Loucy (cell line): ENCODE measurements at regions not wholly inside any gene's neighbourhood (a gene's known extent, or its start where the extent isn't known, plus 50 kb on each side); places are given as distances from the start of the nearest gene placed in this dataset.

Experiments
- H2AFZ ChIP-seq: fragments of 200-600 bp; sonication (generic); 2 replicates; pipeline ENCODE4 v1.6.0; 2016; ENCODE audit warnings: antibody characterized with exemption, mild to moderate bottlenecking, low read length, moderate library complexity
- H3F3A ChIP-seq: fragments of 200-600 bp; 2 replicates; pipeline ENCODE4 v1.6.0; 2016; ENCODE audit warnings: antibody characterized with exemption, low read depth, mild to moderate bottlenecking
- H3K27me3 ChIP-seq: fragments of 200-600 bp; sonication (generic); 2 replicates; pipeline ENCODE4 v1.6.1; 2014; ENCODE audit warnings: low read length, mild to moderate bottlenecking; ENCODE audit not compliant: insufficient read depth, poor library complexity, severe bottlenecking
- H3K36me3 ChIP-seq: fragments of 200-600 bp; sonication (generic); 2 replicates; pipeline ENCODE4 v1.6.1; 2016; ENCODE audit warnings: low read length; ENCODE audit not compliant: insufficient read depth
- H3K4me1 ChIP-seq: fragments of 200-600 bp; sonication (generic); 2 replicates; pipeline ENCODE4 v1.5.1; 2014; ENCODE audit warnings: low read length, mild to moderate bottlenecking; ENCODE audit not compliant: insufficient read depth, poor library complexity, severe bottlenecking
- H3K4me2 ChIP-seq: fragments of 200-600 bp; sonication (generic); 2 replicates; pipeline ENCODE4 v1.6.0; 2014; ENCODE audit warnings: antibody characterized with exemption, low read length, low read depth, mild to moderate bottlenecking; ENCODE audit not compliant: poor library complexity, severe bottlenecking
- H3K4me3 ChIP-seq: fragments of 200-600 bp; sonication (generic); 2 replicates; pipeline ENCODE4 v1.5.1; 2014; ENCODE audit warnings: low read length, mild to moderate bottlenecking, mixed read lengths; ENCODE audit not compliant: poor library complexity, severe bottlenecking
- H3K79me2 ChIP-seq: fragments of 200-600 bp; sonication (generic); 2 replicates; pipeline ENCODE4 v1.6.1; 2014; ENCODE audit warnings: low read length; ENCODE audit not compliant: insufficient read depth
- H3K9ac ChIP-seq: fragments of 200-600 bp; sonication (generic); 2 replicates; pipeline ENCODE4 v1.6.0; 2014; ENCODE audit warnings: mild to moderate bottlenecking, low read depth, low read length, moderate library complexity; ENCODE audit not compliant: poor library complexity, severe bottlenecking
- H3K9me2 ChIP-seq: fragments of 200-600 bp; sonication (generic); replicated peaks from 2 replicates; pipeline ENCODE4 v1.6.1; 2016; ENCODE audit warnings: low read depth, low read length, mixed read lengths
- H3K9me3 ChIP-seq: fragments of 200-600 bp; sonication (generic); 2 replicates; pipeline ENCODE4 v1.6.1; 2014; ENCODE audit warnings: mild to moderate bottlenecking, antibody characterized with exemption, low read length, low read depth; ENCODE audit not compliant: insufficient read depth
- H4K20me1 ChIP-seq: fragments of 200-600 bp; sonication (generic); 2 replicates; pipeline ENCODE4 v1.6.0; 2014; ENCODE audit warnings: antibody characterized with exemption, low read length, mild to moderate bottlenecking; ENCODE audit not compliant: insufficient read depth, poor library complexity, severe bottlenecking
- CTCF ChIP-seq: fragments of 200-600 bp; sonication (generic); conservative IDR thresholded peaks from 2 replicates; pipeline ENCODE4 v1.5.1; 2014; ENCODE audit warnings: mild to moderate bottlenecking, antibody characterized with exemption, low read length
- EZH2phosphoT487 ChIP-seq: fragments of 200-600 bp; IDR thresholded peaks from 2 replicates; pipeline ENCODE4 v1.6.1; 2018; ENCODE audit warnings: antibody characterized with exemption, mild to moderate bottlenecking, moderate library complexity, borderline replicate concordance

GRCh38 chr5:125785407-125785806 lies 637.8 kb upstream of the GRAMD2B start:
- Histone ChIP-seq H3K9me3 (no peaks in the 10 kb centered on the region), H3K27me3 (no peaks in the 10 kb centered on the region), H3K9ac (no peak overlapping the region), H3K4me1 (no peaks in the 10 kb centered on the region), H2AFZ (no peak overlapping the region), H3K36me3 (no peaks in the 10 kb centered on the region), H3K9me2 (no peaks in the 10 kb centered on the region), H3K4me2 (no peak overlapping the region), H3F3A (no peaks in the 10 kb centered on the region), H3K4me3 (no peak overlapping the region), H3K79me2 (no peaks in the 10 kb centered on the region), H4K20me1 (no peaks in the 10 kb centered on the region)
- TF ChIP-seq EZH2phosphoT487 = no peak
- TF ChIP-seq CTCF = no peak

GRCh38 chr5:125786021-125786420 lies 637.2 kb upstream of the GRAMD2B start:
- H3K9ac ChIP-seq = no peak overlapping the region
- H3F3A ChIP-seq = no peaks in the 10 kb centered on the region
- H3K4me3 ChIP-seq = no peak overlapping the region
- no peaks in the 10 kb centered on the region for H3K4me1 ChIP-seq
- H3K36me3 ChIP-seq = no peaks in the 10 kb centered on the region
- no peaks in the 10 kb centered on the region for H3K27me3 ChIP-seq
- H3K79me2 ChIP-seq = no peaks in the 10 kb centered on the region
- H3K9me2 ChIP-seq = no peaks in the 10 kb centered on the region
- H3K4me2 ChIP-seq = no peak overlapping the region
- H4K20me1 ChIP-seq = no peaks in the 10 kb centered on the region
- H2AFZ ChIP-seq = no peak overlapping the region
- no peak for TF ChIP-seq CTCF
- no peak for TF ChIP-seq EZH2phosphoT487
- H3K9me3 ChIP-seq = no peaks in the 10 kb centered on the region

GRCh38 chr5:125793470-125793869 lies 629.7 kb upstream of the GRAMD2B start:
- H3K4me2 ChIP-seq = no peak overlapping the region
- H3K9me3 ChIP-seq = no peaks in the 10 kb centered on the region

More at GRCh38 chr5:125793470-125793869, 629.7 kb upstream of the GRAMD2B start:
- Histone ChIP-seq H3K4me1 (no peaks in the 10 kb centered on the region), H3K4me3 (no peak overlapping the region), H3F3A (no peaks in the 10 kb centered on the region), H3K79me2 (no peaks in the 10 kb centered on the region), H3K9ac (no peak overlapping the region), H3K27me3 (no peaks in the 10 kb centered on the region), H4K20me1 (no peaks in the 10 kb centered on the region), H3K36me3 (no peaks in the 10 kb centered on the region), H2AFZ (no peak overlapping the region), H3K9me2 (no peaks in the 10 kb centered on the region)
- TF ChIP-seq CTCF (no peak), EZH2phosphoT487 (no peak)
